NOMO-1 treated with DMSO at 0.1 percent for 48 hours (cell line): ENCODE measurements at regions not wholly inside any gene's neighbourhood (a gene's known extent, or its start where the extent isn't known, plus 50 kb on each side); places are given as distances from the start of the nearest gene placed in this dataset.
A peak's percentile ranks its signal among the peaks of the same experiment; 100 is the strongest.

ENCODE experiments used
- DNase-seq: peaks from one replicate; lab custom pipeline; 2025; ENCODE audit not compliant: unreplicated experiment; lab: John Stamatoyannopoulos, UW

DNA sequence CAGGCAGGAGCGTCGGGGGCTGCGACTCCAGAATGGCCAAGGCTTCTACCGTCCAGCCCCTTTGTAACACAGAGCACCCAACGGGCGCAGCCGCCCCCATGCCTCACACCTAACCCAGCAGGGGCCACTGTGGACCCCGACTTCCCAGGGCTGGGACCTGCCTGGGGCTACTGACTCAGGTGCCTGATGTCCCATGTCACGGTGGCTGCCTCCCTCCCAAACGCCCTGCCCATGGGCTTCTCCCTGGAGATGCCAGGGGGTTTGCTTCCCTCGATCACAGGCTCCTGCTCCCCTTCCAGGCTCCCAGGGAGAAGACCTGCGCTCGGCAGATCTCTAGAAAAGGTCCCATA lies 84.0 kb downstream of the MYEOV start:
- DNase-seq = no peak

DNA sequence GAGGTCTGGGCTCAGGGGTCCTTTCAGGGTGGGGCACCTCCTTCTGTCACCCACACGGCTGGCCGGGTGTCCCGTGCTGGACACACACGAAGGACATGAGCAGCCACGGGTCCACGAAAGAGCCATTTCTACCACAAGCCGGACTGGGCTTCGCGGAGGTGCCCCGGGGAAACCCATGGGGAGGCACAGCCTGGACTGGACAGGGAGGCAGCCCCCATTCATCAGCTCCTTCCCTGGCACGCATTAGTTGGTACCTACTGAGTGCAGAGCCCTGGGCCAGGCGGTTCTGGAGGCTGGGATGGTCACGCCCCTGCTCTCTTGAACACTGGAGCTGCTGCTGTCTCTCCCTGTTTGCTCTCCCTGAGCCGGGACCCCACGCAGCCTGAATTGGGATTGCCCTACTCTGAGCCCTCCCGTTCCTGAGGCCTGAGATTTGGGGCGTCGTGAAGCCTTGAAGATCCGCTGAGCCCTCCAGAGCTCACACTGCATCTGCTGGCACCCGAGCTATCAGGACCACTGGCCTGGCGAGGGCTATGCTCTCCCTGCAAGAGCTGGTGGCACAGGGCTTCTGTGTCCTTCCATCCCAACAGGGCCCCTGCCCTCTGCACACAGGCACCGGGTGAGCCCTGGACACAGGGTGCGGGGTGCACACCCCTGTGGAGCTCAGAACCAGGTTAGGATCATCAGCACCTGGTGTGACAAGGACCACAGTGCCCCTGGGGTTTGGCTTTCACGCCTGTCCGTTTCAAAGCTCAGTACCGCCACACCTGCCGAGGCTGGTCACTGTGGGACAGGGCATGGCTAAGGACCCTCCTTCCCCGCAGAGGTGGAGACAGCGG lies 84.6 kb downstream of the MYEOV start:
- no peak for DNase-seq

DNA sequence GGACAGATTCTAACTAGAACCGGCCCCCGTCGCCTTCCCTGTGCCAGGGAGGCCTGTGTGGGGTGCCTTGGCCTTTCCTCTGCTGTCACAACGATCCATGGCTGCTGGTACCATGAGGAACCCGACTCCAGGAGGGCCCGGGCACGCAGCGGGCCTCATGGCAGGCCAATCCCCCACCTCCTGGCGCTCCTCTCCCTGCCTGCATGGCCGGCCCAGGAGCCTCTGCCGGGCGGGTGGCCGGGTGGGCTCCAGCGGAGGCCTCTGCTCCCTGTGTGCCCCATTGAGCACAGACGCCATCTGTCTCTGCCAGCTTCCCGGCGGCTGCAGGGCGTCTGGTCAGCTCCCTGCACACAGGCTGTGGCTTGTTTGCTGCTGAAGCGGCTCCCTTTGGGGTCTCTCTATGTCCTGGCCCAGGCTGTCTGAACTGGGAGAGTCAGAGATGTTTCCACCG lies 86.5 kb downstream of the MYEOV start:
- no peak for DNase-seq

DNA sequence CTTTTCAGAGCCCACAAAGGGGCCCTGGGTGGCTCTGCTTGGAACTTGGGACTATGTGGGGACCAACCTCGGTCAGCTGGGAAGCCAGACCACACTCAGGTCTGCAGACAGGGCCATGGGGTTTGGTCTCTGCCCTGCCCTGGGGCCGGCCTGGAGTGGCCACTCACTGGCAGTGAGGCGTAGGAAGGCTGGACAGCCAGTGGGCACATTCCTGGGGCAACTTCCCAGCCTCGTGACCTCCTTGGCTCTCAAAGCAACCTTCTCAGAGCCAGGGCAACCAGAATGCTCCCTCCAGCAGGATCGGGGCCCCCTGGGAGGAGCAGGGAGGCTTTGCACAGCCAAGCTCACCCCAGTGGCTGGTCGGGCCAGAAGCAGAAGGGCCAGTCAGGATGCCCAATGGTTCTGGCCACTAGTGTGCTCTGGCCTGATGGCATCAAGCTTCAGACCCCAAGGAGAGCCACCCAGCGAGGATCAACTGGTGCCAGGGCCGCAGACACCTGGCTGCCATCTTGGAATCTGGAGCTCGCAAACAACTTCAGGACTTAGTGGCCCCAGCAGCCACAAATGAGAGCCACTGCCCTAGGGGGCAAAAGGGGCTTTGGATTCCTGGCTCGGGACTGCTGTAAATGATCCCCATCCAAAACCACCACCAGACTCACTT lies 87.1 kb downstream of the MYEOV start:
- DNase-seq = no peak

DNA sequence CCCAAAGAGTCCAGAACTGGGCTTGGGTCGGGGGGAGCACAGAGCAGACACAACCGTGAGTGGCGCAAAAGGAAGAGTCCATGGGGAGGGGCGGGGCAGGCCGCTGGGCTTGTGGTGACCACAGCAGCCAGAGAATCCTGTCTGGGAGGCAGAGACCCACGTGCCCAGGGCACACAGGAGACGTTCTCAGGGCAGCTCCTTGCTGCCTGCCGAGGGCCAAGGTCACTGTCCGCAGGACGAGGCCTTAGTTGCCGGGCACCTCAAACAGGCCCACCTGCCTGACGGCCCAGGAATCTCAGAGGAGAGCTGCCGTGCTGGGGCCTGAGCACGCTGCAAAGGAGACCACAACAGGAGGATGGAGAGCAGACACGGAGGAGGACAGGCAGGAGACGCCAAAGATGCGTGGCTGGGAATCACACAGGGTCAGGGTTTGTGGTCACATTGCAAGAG lies 87.8 kb downstream of the MYEOV start:
- no peak for DNase-seq

DNA sequence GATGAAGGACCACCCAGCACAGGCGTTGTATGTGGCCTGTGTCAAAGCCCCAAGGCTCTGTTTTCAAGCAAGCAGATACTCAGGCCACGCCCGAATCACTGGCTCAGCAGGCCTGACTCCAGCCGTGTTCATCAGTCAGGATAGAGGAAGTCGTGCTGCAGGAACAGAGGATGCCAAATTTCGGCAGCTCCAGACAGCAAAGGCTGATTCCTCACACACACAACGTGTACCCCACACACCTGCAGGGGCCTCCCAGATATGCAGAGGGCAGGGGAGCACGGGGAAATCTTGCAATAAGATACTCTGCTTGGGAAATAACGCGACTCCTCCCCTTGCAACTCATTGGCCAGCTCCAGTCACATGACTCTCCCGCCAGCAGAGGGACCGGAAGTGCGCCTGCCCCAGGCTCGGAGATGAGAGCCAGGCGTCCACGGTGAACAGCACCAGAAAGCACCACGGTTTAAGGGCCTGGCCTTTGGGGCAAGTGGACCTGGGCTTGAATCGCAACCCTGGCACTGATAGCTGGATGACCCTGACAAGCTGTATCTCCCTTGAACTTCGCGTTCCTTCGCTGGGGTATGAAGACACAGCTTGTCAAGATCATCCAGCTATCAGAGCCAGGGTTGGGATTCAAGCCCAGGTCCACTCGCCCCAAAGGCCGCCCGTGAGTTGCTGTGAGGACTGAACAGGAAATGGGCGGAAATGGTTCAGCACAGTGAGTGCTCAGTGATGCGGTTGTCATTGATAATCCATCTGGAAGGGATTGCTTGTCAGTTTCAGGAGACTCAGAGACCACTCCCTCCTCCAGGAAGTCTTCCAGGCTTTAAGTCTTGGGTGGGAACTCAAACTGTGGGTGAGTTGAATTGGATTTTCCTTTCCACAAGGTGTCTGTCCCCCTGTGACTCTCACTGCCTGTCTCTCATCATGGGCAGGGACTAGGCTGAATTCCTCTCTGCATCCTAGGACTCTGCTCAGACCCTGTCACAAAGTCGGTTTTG lies 88.5 kb downstream of the MYEOV start:
- DNase-seq = peak; percentile 68

DNA sequence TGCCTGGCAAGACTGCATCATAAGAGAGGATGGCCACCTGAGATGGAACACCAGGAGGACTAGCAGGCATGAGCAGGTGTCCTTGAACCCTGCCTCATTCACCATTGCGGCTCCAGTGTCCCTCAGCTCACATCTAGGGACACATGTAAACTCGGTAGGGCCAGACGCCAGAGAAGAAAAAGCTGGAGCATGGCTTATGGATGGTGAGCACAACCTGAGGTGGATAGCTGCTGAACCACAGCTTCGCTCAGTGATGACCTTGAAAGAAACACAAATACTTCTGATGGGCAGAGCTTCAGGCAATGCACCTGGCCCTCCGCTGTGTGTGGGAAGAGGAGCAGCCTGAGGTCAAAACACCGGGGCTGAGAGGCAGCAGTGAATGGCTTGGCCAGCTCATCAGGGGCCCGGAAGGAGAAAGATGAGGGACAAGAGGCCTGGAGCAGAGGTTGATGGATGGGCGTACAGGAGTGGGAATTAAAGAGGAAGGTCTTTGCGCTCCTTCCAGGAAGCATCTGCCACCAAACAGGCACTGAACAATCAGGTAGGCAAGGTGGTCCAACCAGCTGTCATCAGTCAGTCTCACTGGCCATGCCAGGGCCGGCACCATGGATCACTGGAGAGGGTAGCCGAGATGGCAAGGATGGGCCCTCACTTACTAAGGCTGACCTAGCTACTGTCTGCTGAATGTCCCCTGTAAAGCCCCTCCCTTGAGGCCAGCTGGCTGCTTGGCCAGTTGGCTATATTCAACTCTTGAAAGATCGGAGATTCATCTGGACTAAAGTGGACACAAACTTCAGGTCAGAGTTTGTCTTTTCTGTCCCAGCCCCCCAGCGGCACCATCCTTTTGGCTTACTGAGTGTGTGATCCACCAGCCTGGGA lies 89.7 kb downstream of the MYEOV start:
- no peak for DNase-seq

DNA sequence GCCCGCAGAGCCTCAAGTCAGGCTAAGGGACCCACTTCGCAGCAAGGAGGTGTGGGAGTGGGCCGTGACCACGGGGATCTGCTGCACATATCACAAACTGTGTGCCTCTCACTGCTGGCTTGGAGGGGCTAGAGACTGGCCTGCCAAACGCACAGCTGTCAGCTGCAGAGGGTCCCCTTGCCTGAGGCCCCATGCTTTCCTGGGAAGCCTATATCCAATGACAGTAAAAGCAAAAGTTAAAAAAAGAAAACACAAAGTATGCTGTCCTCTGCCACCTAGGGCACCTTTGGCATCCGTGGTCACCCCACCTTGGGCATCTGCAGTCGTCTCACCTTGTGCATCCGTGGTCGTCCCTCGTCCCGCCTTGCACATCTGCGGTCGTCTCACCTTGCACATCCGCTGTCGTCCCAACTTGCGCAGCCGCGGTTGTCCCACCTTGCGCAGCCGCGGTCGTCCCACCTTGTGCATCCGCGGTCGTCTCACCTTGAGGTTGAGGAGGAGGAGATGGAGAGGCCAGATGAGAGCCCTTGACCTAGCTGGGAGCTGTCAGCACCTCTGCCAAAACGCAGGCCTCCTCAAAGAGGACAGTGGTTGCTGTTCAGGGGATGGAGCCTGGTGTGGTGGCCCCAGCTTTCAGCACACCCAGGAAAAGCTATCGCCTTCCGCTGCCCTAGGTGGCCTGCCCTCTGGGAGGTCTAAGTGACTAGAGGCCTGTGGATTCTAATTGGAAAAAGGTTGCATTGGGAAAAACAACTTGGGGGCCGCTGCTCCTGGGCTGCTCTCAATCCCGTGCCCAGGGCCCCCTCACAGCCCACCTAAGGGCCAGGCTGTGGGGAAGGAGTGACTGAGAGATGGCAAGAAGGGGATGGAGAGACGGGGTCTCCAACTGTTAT lies 90.5 kb downstream of the MYEOV start:
- no peak for DNase-seq

DNA sequence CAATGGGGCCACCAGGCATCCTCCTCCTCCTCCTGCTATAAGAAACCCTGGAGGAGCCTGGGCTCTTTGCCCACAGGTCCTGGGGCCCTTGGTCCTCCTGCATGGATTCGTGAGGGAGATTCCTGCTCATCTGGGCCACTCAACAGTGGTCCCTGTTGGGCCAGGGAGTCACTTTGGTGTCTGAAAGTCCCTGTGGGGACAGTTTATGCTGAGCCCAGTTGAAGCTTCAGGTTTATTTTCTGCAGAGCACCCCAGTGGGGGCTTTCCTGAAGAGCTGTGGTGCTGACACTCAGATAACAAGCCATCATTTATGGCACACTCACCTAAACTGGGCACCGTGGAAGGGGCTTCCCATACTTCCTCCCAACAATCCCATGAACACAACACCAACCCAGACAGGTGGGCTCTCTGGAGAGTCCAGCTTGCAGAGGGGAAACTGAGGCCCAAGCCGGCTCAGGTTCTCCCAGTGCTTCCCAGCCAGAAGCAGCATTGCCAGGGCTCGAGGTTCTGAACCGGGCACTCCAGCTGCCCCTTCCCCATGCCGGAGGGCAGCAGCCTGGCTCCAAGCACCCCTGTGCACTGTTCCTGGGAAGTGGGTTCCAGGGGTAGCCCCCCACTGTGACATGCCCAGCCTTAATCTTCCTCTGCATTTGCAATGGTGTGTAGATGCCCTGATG lies 91.3 kb downstream of the MYEOV start:
- no peak for DNase-seq

DNA sequence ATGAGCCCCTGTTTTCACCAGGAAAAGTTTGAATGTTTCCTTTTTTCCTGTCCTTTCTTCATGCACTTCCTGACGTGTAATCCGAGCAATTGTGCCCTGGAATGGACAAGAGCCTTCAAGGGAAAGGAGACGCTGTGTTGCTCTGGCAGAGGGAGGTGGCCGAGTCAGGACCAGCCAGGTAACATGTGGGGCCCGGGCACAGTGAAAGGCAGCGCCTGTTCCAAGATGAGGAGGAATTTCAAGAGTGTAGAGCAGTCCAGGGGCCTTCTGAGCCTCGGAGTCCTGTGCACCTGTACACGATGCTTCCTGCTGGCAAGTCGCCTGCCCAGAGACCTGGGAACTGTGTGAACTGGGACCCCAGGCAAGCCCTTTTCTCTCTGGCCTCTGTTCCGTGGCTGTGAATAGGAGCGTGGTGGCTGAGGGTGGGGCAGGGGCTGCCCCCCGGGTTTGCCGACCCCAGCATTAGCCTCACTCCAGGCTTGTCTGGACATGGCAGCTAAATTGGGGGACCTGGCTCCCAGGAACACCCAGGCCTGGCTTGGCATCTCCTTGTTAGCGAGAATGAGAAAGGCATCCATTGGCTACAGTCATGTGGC lies 92.0 kb downstream of the MYEOV start:
- no peak for DNase-seq

DNA sequence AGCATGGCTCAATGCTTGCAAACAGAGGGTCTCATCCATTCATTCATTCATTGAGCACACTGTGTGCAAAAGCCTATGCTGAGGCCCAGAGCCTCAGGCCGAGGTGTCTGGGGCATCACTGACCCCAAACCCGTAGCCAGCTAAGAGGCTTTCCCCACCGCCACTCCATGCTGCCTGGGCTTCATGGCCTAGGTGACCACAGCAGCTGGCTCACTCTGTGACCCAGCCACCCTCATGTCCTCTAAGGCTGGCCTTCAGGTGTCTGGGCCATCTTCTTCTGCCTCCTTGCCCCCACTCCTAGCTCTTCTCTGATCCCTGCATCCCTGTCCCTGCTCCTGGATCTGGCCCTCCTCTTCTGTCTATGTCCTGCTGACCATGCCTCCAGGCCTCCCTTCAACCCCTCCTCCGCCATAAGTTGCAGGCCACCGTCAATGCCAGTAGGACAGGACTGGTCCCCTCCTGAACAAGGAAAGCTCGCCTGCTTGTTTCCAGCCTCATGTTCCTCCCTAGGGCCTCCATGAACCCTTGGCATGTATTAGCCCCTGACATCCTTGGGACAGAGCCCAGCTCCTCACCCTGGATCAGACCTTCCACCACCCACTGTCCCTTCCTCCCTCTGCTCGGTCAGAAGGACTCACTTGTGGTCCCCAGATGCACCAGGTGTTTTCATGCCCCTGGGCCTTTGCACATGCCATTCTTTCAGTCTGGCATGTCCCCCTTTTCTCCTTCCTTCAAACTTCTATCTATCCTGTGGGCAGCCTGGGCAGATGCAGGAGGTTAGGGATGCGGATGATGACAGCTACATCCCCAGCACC lies 92.8 kb downstream of the MYEOV start:
- no peak for DNase-seq

DNA sequence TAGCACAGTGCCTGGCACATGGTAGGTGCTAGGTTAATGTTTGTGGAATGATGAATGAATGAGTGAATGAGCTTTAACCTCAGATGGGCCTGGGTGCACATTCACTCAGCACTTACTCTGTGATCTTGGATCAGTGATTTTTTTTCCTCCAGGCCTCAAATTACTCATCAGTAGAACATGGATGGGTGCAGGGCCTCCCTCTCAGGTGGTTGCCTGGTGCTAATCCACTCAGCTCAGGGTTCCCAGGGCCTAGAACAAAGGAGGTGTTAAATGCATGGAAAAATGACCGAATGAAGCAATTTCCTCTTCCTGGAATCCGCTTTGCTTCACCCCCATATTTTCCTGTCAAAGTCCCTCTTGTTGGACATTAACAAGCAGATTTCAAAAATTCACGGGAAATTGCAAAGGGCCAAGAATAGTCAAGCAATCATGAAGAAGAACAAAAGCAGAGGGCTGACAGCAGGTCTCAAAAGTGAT lies 93.5 kb downstream of the MYEOV start:
- DNase-seq = no peak

DNA sequence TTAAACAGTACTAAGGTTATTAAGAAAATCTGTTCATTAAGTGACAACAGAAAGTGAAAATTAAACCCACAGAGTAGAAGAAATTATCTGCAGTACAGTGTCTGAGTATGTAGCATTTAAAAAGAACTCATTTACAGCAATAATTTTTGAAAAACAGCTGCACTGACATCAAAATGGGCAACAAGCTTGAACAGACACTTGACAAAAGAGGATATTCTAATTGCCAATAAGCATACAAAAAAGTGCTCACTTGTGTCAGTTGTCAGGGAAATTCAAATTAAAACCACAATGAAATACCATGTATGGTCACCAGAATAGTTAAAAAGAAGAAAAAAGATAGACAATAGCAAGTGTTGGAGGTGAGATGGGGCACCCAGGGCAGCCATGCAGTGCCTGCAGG lies 93.3 kb upstream of the LINC01488 start:
- DNase-seq = no peak

DNA sequence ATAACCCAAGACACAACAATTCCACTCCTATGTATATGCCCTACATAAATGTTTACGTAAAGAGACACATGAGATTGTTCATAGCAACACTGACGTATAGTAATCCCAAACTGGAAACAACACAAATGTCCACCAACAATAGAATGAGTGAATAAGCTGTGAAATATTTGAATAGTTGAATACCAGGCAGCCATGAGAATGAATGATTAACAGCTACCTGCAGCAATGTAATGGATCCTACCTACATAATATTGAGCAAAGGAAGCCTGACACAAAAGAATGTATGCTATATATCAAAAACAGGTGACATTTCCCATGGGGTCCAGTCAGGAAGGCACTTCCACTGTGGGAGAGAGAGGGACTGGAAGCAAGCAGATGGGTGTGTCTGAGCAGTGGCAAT lies 92.8 kb upstream of the LINC01488 start:
- no peak for DNase-seq

DNA sequence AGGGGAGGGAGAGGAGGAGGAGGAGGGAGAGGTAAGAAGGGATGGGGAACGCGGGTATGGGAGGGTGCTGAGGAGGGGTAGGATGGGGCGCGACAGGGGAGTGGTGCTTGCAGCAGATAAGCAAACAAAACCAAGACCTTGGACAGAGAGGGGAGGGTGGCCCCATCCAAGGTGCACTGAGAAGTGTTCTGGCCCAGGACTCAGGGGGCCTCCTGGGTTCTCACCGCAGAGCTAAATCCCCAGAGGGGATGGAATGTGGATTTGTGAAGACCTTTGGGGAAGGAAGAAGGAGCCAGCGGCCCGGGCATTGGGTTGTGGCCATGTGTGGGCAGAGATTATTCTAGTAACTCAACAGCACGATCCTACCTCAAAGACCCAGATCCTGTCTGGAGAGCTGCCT lies 90.9 kb upstream of the LINC01488 start:
- no peak for DNase-seq

DNA sequence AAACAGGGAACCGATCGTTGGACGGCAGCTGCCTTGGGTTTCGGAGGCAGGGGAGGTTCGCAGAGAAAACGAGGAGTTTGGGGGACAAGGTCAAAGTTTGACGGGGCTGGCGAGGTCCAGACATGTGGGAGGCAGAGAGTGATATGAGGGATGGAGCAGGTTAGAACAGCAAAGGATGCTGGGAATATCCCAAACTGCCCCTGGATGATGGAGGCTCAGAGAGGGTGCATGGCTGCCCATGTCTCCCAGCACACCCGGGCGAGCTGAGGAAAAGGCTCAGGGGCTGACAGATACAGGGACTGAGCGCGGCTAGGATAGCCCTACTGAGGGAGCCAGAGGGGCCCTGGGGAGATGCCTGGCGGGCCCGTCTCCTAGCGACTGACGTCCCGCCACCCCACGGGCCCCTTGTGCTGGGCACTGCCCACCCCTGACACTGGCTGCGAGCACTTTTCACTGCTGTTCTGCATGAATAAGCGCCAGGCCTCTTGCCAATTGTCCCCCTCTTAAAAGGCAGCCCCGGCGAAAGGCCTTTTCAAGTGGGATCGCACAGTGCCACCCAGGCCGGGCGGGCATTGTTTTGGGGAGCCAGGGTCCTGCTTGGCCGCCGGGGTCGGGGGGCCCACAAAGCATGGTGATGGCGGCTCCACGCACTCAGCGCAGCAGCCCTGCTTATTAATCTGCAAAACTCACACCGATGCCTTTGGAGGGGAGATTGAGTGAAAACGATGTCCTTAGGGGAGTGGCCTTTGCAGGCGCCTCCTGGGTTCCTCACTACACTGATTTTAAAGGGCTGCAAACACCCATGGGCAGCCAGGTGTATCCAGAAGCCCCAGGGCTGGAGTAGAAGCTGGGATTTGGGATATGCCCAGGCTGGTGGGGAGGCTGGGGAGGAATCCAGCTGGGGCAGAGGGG lies 90.0 kb upstream of the LINC01488 start:
- DNase-seq = no peak
